ENCODE measurements at regions not wholly inside any gene's neighbourhood (a gene's known extent, or its start where the extent isn't known, plus 50 kb on each side); places are given as distances from the start of the nearest gene placed in this dataset.

GRCh38 chr5:104699438-104699837, 1136.8 kb upstream of the NUDT12 start:
- no peak for TF ChIP-seq REST (IDR thresholded peaks at IDR 0.05; ENCODE audit: low read depth)
- no peak for TF ChIP-seq TEAD4 (IDR thresholded peaks at IDR 0.05)
- no peak for TF ChIP-seq RAD21 (IDR thresholded peaks at IDR 0.05; ENCODE audit: low read depth)
- no peak for TF ChIP-seq MAX (IDR thresholded peaks at IDR 0.05)
- TF ChIP-seq EP300 (IDR thresholded peaks at IDR 0.05; ENCODE audit: borderline replicate concordance) = no peak
- TF ChIP-seq CREB1 (IDR thresholded peaks at IDR 0.05; ENCODE audit: low read depth) = no peak
- TF ChIP-seq TAF1 (IDR thresholded peaks at IDR 0.05; ENCODE audit: low read depth) = no peak
- TF ChIP-seq NFIC (IDR thresholded peaks at IDR 0.05) = no peak
- TF ChIP-seq TCF12 (IDR thresholded peaks at IDR 0.05; ENCODE audit: low read depth) = no peak
- no peak for TF ChIP-seq EGR1 (IDR thresholded peaks at IDR 0.05)
- no peak for TF ChIP-seq CEBPB (IDR thresholded peaks at IDR 0.05)
- no peak for TF ChIP-seq ZBTB7A (IDR thresholded peaks at IDR 0.05; ENCODE audit: low read depth)
